ENCODE measurements at regions not wholly inside any gene's neighbourhood (a gene's known extent, or its start where the extent isn't known, plus 50 kb on each side); places are given as distances from the start of the nearest gene placed in this dataset.
"Not testable (repeated sequence)": the region's sequence is repeated elsewhere in the genome, so short reads cannot be mapped to it uniquely, and the experiment has no call there.

DNA sequence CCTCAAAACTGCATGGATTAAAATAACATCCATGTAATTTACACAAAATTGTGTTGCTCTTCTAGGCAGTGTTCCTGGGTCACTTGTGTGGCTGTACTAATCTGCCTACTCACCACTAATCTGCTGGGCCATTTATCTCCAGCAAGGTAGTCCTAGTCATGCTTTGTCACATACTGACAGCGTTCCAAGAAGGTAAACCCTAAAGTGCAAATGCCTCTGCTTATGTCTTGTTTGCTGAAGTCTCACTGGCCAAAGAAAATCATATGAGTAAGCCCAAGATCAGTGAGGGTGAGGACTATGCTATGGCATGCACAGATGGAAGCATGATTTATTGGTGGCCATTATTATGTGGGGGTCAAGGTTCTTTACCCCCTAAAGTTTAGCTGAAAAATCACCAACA, 630.2 kb upstream of the LUZP2 start:
- no peak for TF ChIP-seq POLR2A (IDR thresholded peaks at IDR 0.05)
- no peak for TF ChIP-seq CTCF (IDR thresholded peaks at IDR 0.05)
- intact Hi-C loops (cut with DNase I; ENCODE audit: low total_unique reads): no loop called here
- H3K4me3 ChIP-seq (ENCODE audit: low read depth, poor library complexity, severe bottlenecking): no peak overlapping the region
- whole genome bisulfite sequencing, 2 donors: 87 to 92% methylated on average over 1 of the region's 1 CpG
- no peak for DNase-seq (ENCODE audit: low spot score in 2 of 2)

- WGBS, 2 donors: 78 to 82% methylated on average over 2 of the region's 2 CpGs
- intact Hi-C loops (cut with DNase I; ENCODE audit: low total_unique reads): no loop called here
- no peak for TF ChIP-seq POLR2A (IDR thresholded peaks at IDR 0.05)
- TF ChIP-seq CTCF (IDR thresholded peaks at IDR 0.05): no peak
Measured at GRCh38 chr11:23869671-23870070, 627.2 kb upstream of the LUZP2 start.

DNA sequence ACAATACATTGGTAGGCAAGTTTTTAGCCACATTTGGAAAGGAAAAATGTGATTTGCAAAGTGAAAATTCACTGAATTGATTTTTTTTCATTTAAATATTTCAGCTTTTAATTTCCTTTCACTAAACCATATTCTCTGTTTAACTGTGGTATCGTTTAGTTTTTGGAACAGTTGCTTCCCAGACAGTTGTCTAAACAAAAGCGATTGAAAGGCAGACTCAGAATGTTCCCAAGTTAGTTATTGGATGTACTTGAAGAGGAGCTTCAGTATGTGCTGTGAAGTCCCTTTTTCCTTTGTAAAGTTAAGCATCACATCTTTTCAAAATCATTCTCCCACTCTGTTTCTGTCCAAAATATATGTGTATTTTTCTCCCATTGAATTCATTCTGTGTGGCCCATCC, 623.4 kb upstream of the LUZP2 start:
- TF ChIP-seq CTCF (IDR thresholded peaks at IDR 0.05): no peak
- TF ChIP-seq POLR2A (IDR thresholded peaks at IDR 0.05): no peak
- intact Hi-C loops (cut with DNase I; ENCODE audit: low total_unique reads): no loop called here
- WGBS, 2 donors: 60 to 61% methylated on average over 2 of the region's 2 CpGs
- no peak overlapping the region for H3K4me3 ChIP-seq (ENCODE audit: low read depth, poor library complexity, severe bottlenecking)
- DNase-seq (ENCODE audit: low spot score in 2 of 2): no peak

More at GRCh38 chr11:23869671-23870070, 627.2 kb upstream of the LUZP2 start:
- no peak for DNase-seq (ENCODE audit: low spot score in 2 of 2)
- no peak overlapping the region for H3K4me3 ChIP-seq (ENCODE audit: low read depth, poor library complexity, severe bottlenecking)

DNA sequence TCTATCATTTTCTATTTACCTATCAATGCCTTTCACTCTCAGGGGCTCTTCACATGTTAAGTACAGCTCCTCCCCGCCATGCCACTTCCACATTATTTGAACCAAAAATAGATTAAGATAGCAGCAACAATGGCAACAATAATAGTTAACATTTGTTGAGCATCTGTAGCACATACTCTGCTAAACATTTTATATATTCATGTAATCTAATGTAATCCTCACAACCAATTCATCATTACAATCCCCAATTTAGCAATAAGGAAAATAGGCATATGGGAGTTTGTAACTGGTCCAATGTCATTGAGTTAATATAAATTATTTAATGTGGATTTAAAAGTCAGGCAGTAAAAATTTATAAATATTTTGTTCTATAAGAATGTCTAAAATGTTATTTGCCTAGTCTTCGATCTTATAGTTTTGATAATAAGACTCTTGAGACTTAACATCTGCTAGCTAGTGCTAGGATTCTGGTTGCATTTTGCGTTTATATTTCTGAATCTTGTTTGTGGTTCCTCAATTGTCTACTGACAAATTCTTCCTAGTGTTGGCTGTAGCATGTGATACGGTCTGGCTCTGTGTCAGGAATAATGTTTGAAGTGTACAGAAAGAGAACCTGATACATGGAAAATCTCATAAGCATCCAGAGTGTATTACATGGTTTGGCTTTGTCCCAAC, 621.5 kb upstream of the LUZP2 start:
- no peak overlapping the region for H3K4me3 ChIP-seq (ENCODE audit: low read depth, poor library complexity, severe bottlenecking)
- DNase-seq (ENCODE audit: low spot score in 2 of 2): no peak
- TF ChIP-seq POLR2A (IDR thresholded peaks at IDR 0.05) (no peak), CTCF (IDR thresholded peaks at IDR 0.05) (no peak)
- intact Hi-C loops (cut with DNase I; ENCODE audit: low total_unique reads): no loop called here
- 65 to 66% methylated on average over 4 of the region's 4 CpGs for WGBS, 2 donors

DNA sequence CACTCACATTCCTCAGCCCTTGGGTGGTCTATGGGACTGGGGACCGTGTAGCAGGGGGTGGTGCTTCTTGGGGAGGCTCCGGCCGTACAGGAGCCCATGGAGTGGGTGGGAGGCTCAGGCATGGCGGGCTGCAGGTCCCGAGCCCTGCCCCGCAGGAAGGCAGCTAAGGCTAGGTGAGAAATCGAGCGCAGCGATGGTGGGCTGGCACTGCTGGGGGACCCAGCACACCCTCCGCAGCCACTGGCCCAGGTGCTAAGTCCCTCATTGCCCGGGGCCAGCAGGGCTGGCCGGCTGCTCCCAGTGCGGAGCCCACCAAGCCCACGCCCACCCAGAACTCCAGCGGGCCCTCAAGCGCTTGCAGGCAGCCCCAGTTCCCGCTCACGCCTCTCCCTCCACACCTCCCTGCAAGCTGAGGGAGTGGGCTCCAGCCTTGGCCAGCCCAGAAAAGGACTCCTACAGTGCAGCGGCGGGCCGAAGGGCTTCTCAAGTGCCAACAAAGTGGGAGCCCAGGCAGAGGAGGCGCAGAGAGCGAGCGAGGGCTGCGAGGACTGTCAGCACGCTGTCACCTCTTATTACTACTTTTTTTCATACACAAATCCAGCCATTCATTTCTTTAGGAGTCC, 613.3 kb upstream of the LUZP2 start:
- H3K4me3 ChIP-seq (ENCODE audit: low read depth, poor library complexity, severe bottlenecking); DNase-seq (ENCODE audit: low spot score in 2 of 2); intact Hi-C loops (cut with DNase I; ENCODE audit: low total_unique reads): not testable (repeated sequence)
- 94 to 98% methylated on average over 8 to 26 of the region's 26 CpGs for WGBS, 2 donors

GRCh38 chr11:23884341-23884740, 612.5 kb upstream of the LUZP2 start:
- no peak overlapping the region for H3K4me3 ChIP-seq (ENCODE audit: low read depth, poor library complexity, severe bottlenecking)
- no peak for TF ChIP-seq POLR2A (IDR thresholded peaks at IDR 0.05)
- TF ChIP-seq CTCF (IDR thresholded peaks at IDR 0.05): no peak
- intact Hi-C loops (cut with DNase I; ENCODE audit: low total_unique reads): no loop called here
- no peak for DNase-seq (ENCODE audit: low spot score in 2 of 2)
